Breast epithelium (tissue), 3 donors: ENCODE measurements at regions not wholly inside any gene's neighbourhood (a gene's known extent, or its start where the extent isn't known, plus 50 kb on each side); places are given as distances from the start of the nearest gene placed in this dataset.

Source experiments
- POLR2A ChIP-seq: fragments of 450-650 bp; IDR thresholded peaks from one replicate; pipeline ENCODE4 v1.6.1; 2016; ENCODE audit warnings: antibody characterized with exemption, mild to moderate bottlenecking, moderate library complexity
- POLR2AphosphoS5 ChIP-seq, 3 donors: sonication (generic); formaldehyde crosslinking; IDR thresholded peaks; one replicate each; pipeline ENCODE4 v1.6.1; 2017; ENCODE audit warnings: antibody characterized with exemption in 3 of 3

DNA sequence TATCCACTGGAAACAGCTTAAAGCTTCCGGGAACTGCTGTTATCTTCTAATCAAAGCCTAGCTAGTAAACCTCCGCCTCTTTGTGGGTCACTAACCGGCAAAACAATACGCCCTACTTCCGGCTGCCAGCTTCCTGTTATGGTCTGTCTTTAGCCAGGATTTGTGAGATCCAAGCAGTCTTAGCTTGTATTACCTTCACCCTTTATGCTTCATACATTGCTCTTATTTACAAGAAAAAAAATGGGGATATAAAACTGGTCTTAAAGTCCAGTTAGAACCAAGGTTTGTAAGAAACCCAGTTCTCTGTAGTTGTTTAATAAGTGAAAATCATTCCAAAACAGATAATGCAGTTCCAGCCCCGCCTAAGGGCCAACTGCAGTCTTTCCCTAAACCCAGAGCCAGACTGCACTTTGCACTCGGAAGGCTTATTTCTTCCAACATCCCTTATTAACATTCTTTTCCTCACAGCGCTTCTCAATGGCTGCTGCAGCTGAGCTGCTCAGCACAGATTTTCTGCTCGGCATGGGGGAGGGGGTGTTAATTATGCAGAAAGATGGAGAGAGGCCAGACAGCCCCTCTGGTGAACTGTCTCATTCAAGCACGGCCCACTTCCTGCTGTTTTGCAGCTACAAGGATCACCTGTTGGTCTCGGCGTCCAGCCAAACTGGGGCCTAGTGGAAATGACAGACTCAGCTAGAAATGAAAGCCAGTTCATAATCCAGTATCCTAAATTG is 368.4 kb downstream of the KLF12 start:
- TF ChIP-seq POLR2A (no peak), POLR2AphosphoS5 (IDR thresholded peaks at IDR 0.05) (no peak)
